ENCODE measurements at regions not wholly inside any gene's neighbourhood (a gene's known extent, or its start where the extent isn't known, plus 50 kb on each side); places are given as distances from the start of the nearest gene placed in this dataset.
"Not testable (repeated sequence)": the region's sequence is repeated elsewhere in the genome, so short reads cannot be mapped to it uniquely, and the experiment has no call there.

DNA sequence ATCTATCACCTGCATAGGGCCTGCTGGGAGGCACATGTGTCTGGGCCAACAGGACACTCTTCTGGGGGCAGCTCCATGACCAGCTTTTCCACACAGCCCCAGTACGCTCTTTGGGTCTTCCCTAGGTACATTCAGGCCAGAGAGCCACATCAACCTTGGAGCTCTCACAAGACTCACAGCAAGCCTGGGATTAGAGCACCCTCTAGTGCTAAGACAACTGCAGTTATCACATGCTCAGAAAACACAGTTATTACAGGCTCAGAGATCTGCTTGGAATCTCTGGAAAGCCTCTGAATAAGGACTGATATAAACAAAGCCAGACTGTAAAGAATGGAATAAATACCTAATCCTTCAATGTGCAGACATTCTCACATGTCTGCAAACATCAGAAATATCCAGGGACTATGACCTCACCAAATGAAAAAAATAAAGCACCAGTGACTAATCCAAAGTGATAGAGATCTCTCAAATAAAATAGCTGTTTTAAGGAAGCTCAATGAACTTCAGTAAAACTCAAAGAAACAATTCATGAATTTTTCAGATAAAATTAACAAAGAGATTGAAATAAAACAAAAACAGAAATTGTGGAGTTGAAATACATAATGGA lies 563.9 kb upstream of the NR5A2 start:
- DNase-seq: peak; percentile 76

DNA sequence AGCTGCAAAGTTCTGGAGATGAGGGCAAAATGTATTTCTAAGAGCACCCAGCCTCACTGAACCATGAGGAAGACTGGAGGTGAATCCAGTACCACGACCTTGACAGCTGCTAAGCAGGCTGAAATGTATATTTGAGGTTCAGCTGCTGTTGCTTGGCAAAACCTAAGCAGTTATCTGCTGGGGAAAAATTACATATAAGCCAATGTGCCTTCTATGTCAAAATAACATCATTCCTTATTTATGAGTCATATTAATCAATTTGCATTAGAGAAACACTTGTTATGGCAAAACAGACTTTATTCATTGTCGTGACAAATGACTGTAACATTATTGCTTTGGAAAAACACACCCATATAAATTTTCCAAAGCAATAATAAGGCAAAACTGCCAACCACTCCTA lies 560.5 kb upstream of the NR5A2 start:
- no peak for DNase-seq

DNA sequence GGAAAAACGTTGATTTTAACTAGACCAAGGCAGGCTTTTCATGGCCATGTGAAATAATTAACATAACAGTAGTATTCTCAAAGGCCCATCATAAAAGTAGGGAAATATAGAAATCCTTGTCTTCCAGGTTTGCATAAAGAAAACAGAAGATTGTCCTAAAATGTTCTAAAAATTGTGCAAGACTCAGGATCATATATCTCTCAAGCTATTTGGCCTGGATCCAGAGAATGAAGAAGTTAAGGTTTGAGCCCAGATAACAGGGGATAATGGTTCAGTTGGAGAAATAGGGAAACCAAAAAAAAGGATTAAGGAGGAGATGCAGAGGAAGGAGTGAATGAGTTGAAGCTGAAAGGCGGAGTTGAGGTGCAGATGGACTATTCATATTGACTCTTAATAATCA lies 555.5 kb upstream of the NR5A2 start:
- no peak for DNase-seq

DNA sequence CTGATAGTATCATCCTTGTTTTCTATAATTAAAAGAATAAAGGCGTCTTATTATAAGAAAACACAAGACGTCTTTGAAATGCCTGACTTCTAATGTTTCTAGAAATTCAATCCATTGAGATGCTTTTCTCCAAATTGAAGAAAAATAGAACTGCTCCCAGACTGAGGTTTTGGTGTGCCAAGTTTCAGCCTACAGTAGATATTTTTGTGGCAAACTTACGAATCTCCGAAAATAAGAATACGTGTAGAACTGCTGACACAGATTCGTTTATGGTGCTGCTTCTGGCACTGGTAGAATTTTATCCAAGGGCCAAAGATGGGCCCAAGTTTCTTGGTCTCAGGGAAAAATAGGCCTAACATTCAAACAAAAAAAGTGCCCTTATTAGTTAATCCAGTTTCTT lies 554.5 kb upstream of the NR5A2 start:
- DNase-seq: no peak

DNA sequence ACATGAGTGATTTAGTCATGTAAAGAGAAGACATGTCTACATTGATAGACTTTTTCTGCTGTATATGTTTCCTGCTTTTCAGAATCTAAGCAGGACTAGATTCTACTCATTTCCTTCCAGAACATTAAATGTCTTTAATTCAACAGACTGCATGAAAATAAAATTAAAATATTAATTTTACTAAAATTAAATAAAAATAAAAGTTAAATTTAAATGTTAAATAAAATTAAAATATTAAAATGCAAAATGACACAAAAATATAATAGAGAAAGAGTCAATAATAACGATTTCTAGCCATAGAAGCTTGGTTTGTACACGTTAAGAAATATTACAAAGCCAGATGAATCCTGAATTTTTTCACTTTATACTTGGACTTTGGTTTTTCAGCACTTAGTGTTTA lies 552.8 kb upstream of the NR5A2 start:
- DNase-seq: no peak

DNA sequence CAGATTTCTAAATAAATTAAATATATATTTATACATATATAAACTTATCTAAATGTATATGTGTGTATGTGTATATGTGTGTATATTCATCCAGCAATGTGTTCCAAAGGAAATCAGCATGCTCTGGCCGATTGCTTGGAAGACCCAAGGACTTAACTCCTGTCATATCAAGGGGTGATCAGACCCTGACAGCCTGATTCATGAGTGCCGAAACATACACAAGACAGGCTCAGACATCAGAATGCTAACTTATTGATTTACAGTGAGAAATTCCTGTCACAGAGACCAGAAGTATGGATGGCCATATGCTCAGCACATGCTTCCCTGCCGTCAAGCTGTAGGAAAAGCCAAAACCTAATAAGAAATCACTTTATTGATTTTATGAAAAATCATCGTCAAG lies 545.1 kb upstream of the NR5A2 start:
- no peak for DNase-seq

GRCh38 chr1:199489594-199489993 lies 537.9 kb upstream of the NR5A2 start:
- DNase-seq: no peak

DNA sequence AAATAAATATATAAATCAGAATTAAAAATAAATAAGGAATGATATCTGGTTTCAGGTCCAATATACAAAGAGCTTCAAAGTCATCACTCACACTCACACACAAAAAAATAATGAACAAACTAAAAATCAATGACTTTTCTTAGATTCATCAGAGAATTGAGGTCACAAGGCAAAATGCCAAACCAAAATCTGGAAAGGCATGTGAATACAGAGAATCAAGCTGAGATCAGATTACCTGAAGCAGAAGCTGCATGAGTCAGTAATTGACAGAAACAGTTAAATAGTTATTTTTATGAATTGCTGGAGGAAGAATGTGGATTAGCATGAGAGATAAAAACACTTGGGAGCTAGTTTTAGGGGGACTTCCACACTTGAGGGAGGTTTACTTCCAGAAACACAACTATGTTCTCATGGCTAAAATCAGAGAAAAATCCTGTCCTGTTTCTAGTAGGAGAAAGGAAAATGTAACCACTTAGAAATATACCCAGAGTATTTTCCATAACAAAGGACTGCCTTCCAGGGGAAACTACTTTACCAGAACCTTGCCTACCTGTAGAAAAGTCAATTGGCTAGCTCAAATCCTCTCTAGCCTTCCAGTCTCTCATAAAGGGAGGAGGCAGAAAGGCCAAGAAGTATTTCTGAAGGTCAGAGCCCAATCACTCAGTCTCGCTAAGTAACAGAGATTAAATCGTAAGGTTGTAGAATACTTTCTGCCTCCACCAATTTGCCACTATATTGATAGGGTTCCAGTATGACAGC lies 536.6 kb upstream of the NR5A2 start:
- peak; percentile 58 for DNase-seq

DNA sequence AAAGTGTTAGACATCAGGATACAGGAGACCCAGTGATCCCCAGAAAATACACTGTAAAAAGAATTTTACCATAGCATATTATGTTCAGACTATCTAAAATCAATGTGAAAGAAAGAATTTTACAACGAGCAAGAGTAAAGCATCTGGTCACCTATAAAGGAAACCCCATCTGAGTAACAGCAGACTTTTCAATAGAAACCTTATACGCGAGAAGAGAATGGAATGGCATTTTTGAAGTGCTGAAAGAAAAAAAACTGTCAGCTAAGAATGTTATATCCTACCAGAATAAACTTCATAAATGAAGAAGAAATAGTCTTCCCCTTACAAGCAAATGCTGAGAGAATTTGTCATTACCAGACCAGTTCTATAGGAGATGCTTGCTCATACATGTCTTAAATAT lies 532.1 kb upstream of the NR5A2 start:
- DNase-seq: no peak

DNA sequence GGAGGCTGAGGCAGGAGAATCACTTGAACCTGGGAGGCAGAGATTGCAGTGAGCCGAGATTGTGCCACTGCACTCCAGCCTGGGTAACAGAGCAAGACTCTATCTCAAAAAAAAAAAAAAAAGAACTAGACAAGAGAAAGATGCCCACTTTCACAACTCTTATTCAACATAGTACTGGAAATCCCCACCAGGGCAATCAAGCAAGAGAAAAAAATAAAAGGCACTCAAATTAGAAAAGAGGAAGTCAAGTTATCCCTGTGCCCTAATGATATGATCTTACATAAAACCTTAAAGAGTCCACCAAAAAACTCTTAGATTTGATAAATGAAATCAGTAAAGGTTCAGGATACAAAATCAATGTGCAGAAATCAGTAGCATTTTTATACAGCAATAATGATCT lies 528.7 kb upstream of the NR5A2 start:
- DNase-seq: not testable (repeated sequence)

GRCh38 chr1:199508072-199508471 lies 519.4 kb upstream of the NR5A2 start:
- DNase-seq: no peak

DNA sequence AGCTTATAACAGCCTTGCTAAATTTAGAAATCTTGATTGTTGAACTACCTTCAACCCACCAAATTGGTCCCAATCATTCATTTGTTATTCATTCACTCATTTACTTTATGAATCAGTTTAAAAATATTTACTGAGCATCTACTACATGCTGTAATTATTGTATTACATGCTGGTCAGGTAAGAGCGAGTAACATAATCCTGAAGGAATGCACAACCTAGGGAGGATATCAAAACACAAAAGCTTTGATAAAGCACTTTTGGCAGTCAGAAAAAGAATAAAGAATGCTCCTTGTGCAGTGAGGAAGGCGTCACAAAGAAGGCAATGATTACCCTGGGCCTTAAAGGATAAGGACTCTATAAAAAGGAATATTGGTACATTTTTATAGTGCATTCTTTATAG lies 518.9 kb upstream of the NR5A2 start:
- DNase-seq: no peak

DNA sequence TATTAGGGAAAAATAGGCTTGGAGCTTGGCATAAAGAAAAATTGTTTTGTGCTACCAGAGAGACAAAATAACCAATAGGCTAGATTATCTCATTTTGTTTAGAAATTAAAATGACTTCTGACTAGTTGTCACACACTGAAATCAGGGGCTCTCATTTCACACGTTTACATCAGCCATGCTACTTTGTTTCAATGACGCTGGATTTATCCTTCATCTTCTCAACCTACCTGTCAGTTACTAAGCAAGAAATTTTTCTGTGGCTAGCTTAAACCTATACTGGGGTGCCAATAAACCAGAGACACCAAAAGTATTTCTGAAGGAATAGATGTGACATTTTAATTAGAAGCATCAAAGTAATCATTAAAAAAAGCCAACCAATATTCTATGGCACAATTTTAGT lies 518.1 kb upstream of the NR5A2 start:
- no peak for DNase-seq

- no peak for DNase-seq
These were observed 517.2 kb upstream of the NR5A2 start for GRCh38 chr1:199510314-199510713.

DNA sequence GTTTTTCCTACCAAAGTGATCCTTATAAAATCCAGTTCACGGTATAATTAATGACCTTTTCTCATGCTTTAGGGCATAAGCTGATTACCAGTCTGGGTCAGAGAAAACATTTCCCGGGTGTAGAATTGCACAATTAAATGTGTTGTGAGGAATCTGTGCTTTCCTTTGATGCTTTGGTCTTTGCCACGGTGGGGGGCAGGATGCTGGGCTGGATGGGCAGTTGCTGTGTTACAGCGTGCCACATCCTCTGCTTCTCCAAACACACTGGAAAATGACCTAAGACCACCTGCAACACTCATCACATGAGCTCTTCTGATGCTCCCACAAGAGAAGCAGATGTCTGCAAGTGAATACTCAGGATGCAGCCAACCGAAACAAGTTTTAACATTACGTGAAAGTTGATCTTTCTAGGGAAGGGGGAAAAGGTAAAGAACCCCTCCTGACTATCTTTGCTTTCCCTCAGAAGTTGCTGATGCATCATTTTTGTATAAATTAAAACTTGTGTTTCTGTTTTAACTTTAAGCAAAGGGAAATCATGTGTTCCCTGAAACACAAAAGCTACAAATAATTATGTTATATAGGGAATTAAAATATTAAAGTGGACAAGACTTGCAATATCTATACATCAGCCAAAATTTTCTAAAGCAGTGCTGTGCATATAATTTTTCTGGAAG lies 515.3 kb upstream of the NR5A2 start:
- no peak for DNase-seq

DNA sequence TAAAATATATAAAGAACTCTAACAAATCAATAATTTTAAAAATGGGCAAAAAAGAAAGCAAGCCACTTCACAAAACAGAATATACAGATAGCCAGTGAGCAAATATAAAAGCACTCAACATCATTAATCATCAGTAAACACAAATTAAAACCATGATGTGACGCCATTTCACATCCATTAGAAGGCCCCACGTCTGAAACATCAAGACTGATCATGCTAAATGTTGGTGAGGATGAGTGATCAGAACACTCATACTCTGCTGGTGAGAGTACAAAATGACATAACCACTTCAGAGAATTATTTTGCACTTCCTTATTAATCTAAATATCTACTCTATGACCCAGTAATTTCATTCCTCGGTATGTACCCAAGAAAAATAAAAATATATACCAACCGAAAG lies 512.2 kb upstream of the NR5A2 start:
- no peak for DNase-seq

- DNase-seq: peak; percentile 13
These were observed 505.2 kb upstream of the NR5A2 start for GRCh38 chr1:199522338-199522737.

- DNase-seq: peak; percentile 14
These were observed 504.6 kb upstream of the NR5A2 start for GRCh38 chr1:199522936-199523335.

DNA sequence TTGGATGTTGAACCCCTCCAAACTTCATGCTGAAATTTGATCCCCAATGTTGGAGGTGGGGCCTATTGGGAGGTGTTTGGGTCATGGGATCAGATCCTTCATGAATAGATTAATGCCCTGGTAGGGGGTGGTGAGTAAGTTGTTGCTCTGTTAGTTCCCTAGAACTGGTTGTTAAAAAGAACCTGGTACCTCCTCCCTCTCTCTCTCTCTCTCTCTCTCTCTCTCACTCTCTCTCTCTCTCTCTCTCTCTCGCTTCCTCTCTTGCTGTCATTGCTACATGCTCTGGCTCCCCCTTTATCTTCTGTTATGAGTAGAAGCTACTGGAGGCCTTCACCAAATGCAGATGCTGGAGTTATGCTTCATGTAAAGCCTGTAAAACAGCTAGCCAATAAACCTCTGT lies 498.2 kb upstream of the NR5A2 start:
- no peak for DNase-seq

DNA sequence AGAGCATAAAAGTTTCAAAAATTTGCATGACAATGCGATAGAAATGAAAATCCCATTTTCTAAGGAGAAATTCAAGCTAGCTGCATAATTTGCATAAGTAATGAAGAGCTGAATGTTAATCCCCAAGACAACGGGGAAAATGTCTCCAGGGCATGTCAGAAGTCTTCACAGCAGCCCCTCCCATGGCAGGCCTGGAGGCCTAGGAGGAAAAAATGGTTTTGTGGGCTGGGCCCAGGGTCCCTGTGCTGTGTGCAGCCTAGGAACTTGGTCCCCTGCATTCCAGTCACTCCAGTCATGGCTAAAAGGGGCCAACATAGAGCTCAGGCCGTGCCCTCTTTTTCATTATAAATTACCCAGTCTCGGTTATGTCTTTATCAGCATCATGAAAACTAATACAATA lies 494.1 kb upstream of the NR5A2 start:
- not testable (repeated sequence) for DNase-seq

DNA sequence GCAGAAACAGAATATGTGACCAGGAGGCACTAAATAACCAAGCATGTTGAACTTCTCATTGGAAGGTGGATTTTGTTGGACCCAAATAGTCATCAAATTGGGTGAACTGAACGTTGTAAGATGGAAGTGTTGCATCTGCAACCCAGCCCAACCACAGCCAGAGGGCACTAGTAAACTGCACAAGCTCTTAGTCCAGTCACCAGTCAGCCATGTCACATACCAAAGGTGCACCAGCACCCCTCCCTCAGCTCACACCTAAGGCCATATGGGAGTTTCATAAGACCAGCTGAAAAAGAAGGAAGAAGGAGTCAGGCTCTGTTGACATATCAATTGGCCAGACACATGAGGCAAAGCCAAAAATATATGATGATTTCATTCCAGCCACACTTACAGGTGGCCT lies 481.7 kb upstream of the NR5A2 start:
- no peak for DNase-seq

GRCh38 chr1:199546323-199546722 lies 481.2 kb upstream of the NR5A2 start:
- DNase-seq: no peak

DNA sequence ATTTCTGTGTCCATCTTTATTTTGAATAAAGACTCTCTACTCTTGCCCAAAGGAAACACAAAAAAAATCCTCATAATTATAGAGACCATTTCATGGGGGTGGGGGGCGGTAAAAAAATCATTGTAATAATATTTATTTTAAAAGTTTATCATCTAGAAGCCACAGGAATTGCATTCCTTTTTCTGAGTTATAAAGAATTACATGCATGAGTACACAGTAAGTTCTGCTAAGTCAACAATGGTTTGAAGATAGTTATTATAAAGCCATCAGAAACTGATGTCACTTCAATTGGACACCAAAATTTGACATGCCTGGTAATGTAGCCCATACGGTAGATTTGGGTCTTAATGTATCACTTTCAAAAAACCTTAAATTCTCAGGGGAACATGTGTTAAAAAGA lies 478.1 kb upstream of the NR5A2 start:
- DNase-seq: peak; percentile 23

Data from fibroblast of skin of scalp (primary cell).